IMR-90 (cell line): ENCODE measurements at regions not wholly inside any gene's neighbourhood (a gene's known extent, or its start where the extent isn't known, plus 50 kb on each side); places are given as distances from the start of the nearest gene placed in this dataset.
"Not testable (repeated sequence)": the region's sequence is repeated elsewhere in the genome, so short reads cannot be mapped to it uniquely, and the experiment has no call there.

Source experiments
- ATAC-seq: fragments of 200-7000 bp; cut with Tn5 transposase; 2 replicates; pipeline ENCODE4 v1.9.1; 2020; ENCODE audit warnings: low read depth, mild to moderate bottlenecking, moderate library complexity
- BruUV-seq: library from RNA; stranded (reverse); fragments of 400-500 nt; replicated peaks from 2 replicates; lab custom pipeline; 2021; lab: Mats Ljungman, UMichigan
- CTCF ChIA-PET: fragments of 300-600 bp; formaldehyde crosslinking; extraction: SDS; loops from one replicate; lab custom pipeline; 2021; ENCODE audit warnings: antibody characterized with exemption; lab: Yijun Ruan, JAX
- POLR2A ChIA-PET: fragments of 300-600 bp; sonication (Branson Sonifier 250); formaldehyde crosslinking; loops from one replicate; lab custom pipeline; 2022; ENCODE audit warnings: antibody characterized with exemption; ENCODE audit not compliant: unreplicated experiment; lab: Charles Lee
- DNase-seq: peaks from one replicate; pipeline ENCODE4 v3.0.0; 2013
- H2AFZ ChIP-seq: replicated peaks from 2 replicates; pipeline ENCODE3; 2013; ENCODE audit warnings: low read length, mild to moderate bottlenecking; ENCODE audit not compliant: poor library complexity
- H2AK5ac ChIP-seq: 2 replicates; pipeline ENCODE4 v1.6.1; 2013; ENCODE audit warnings: low read depth, low read length, inconsistent platforms
- H2AK9ac ChIP-seq: replicated peaks from 2 replicates; pipeline ENCODE3; 2013; ENCODE audit warnings: mild to moderate bottlenecking, low read depth, low read length, moderate library complexity; ENCODE audit not compliant: poor library complexity
- H2BK120ac ChIP-seq: 2 replicates; pipeline ENCODE4 v1.6.1; 2013; ENCODE audit warnings: low read depth, low read length, inconsistent platforms
- H2BK15ac ChIP-seq: 3 replicates; pipeline ENCODE4 v1.6.1; 2013; ENCODE audit warnings: low read depth, low read length, inconsistent platforms
- H2BK20ac ChIP-seq: 2 replicates; pipeline ENCODE4 v1.6.1; 2013; ENCODE audit warnings: low read depth, mild to moderate bottlenecking, inconsistent platforms, low read length, moderate library complexity
- H2BK5ac ChIP-seq: 2 replicates; pipeline ENCODE4 v1.6.1; 2013; ENCODE audit warnings: mild to moderate bottlenecking, low read depth, low read length, inconsistent platforms; ENCODE audit not compliant: poor library complexity, severe bottlenecking
- H3K14ac ChIP-seq: replicated peaks from 2 replicates; pipeline ENCODE4 v1.6.1; 2013; ENCODE audit warnings: low read depth, low read length, inconsistent platforms
- H3K18ac ChIP-seq: 2 replicates; pipeline ENCODE4 v1.6.1; 2013; ENCODE audit warnings: low read depth, low read length, control low read depth
- H3K23ac ChIP-seq: 2 replicates; pipeline ENCODE4 v1.6.1; 2013; ENCODE audit warnings: low read depth, low read length, inconsistent platforms
- H3K27ac ChIP-seq: 2 replicates; pipeline ENCODE4 v1.5.1; 2013; ENCODE audit warnings: mild to moderate bottlenecking, control low read depth, low read length; ENCODE audit not compliant: insufficient read depth
- H3K27me3 ChIP-seq: 2 replicates; pipeline ENCODE4 v1.6.1; 2013; ENCODE audit warnings: low read length; ENCODE audit not compliant: control insufficient read depth, insufficient read depth
- H3K36me3 ChIP-seq: 2 replicates; pipeline ENCODE4 v1.6.1; 2013; ENCODE audit warnings: low read length, mixed read lengths; ENCODE audit not compliant: control insufficient read depth, insufficient read depth
- H3K4ac ChIP-seq: 2 replicates; pipeline ENCODE4 v1.6.1; 2013; ENCODE audit warnings: low read depth, low read length, inconsistent platforms
- H3K4me1 ChIP-seq: 2 replicates; pipeline ENCODE4 v1.6.1; 2013; ENCODE audit warnings: low read length, mixed read lengths; ENCODE audit not compliant: control insufficient read depth, insufficient read depth
- H3K4me2 ChIP-seq: 2 replicates; pipeline ENCODE4 v1.6.1; 2013; ENCODE audit warnings: low read depth, mild to moderate bottlenecking, control low read depth, low read length, moderate library complexity
- H3K4me3 ChIP-seq: 2 replicates; pipeline ENCODE4 v1.5.1; 2013; ENCODE audit warnings: low read depth, mild to moderate bottlenecking, control low read depth, low read length, moderate library complexity; ENCODE audit not compliant: insufficient read depth
- H3K56ac ChIP-seq: 2 replicates; pipeline ENCODE4 v1.6.1; 2013; ENCODE audit warnings: low read length, inconsistent platforms; ENCODE audit not compliant: insufficient read depth; ENCODE audit errors: extremely low read depth
- H3K79me1 ChIP-seq, 2 experiments: 2 replicates each; pipeline ENCODE4 v1.6.1; 2013; ENCODE audit warnings: low read length in 2 of 2, inconsistent platforms in 1 of 2, low read depth in 1 of 2
- H3K9ac ChIP-seq: 2 replicates; pipeline ENCODE4 v1.6.1; 2013; ENCODE audit warnings: low read depth, low read length, control low read depth
- H3K9me1 ChIP-seq: 2 replicates; pipeline ENCODE4 v1.6.1; 2013; ENCODE audit warnings: low read length, inconsistent platforms; ENCODE audit not compliant: insufficient read depth
- H3K9me3 ChIP-seq: 2 replicates; pipeline ENCODE4 v1.6.1; 2013; ENCODE audit warnings: low read length; ENCODE audit not compliant: control insufficient read depth, insufficient read depth
- H4K20me1 ChIP-seq: 2 replicates; pipeline ENCODE4 v1.6.1; 2013; ENCODE audit warnings: low read length, inconsistent platforms; ENCODE audit not compliant: insufficient read depth
- H4K5ac ChIP-seq: 2 replicates; pipeline ENCODE4 v1.6.1; 2013; ENCODE audit warnings: mild to moderate bottlenecking, low read depth, low read length, control low read depth
- H4K8ac ChIP-seq, 2 experiments: 2 replicates each; pipeline ENCODE4 v1.6.1; 2013; ENCODE audit warnings: low read depth in 2 of 2, low read length in 2 of 2, control low read depth in 1 of 2, inconsistent platforms in 1 of 2
- H4K91ac ChIP-seq: 2 replicates; pipeline ENCODE4 v1.6.1; 2013; ENCODE audit warnings: low read depth, low read length, inconsistent platforms; ENCODE audit not compliant: insufficient read depth
- BHLHE40 ChIP-seq: fragments of 150-350 bp; IDR thresholded peaks from 2 replicates; pipeline ENCODE4 v1.6.1; 2016; ENCODE audit warnings: mild to moderate bottlenecking, low read depth, low read length
- WGBS, 2 experiments: methylation state at CpG; one replicate each; pipeline versions ENCODE4 v1.1.5 to v1.1.7; 2013; ENCODE audit warnings: missing lambda C conversion rate in 2 of 2; ENCODE audit not compliant: insufficient read length in 1 of 2; ENCODE audit errors: extremely low coverage in 2 of 2; 5-methylcytosine and 5-hydroxymethylcytosine counted together
- dilution Hi-C: fragments of 300-500 bp; cut with HindIII; formaldehyde crosslinking; loops from one replicate; pipeline ENCODE4 v1.14.3; 2018; ENCODE audit warnings: low sequenced_read_pairs; ENCODE audit not compliant: unreplicated experiment
- in situ Hi-C: fragments of 300-500 bp; cut with MboI; formaldehyde crosslinking; loops from 3 replicates; pipeline ENCODE4 v1.14.3; 2019; ENCODE audit warnings: low sequenced_read_pairs, inconsistent platforms, mixed read lengths
- intact Hi-C: fragments of 100-400 bp; cut with micrococcal nuclease; formaldehyde crosslinking; loops from 2 replicates; pipeline ENCODE4 v1.10.0; 2022

GRCh38 chr3:145915787-145916186 is 245.2 kb downstream of the PLOD2 start:
- no peak overlapping the region for H3K4me3 ChIP-seq
- no peak overlapping the region for H3K9ac ChIP-seq
- no peak overlapping the region for H3K4me2 ChIP-seq
- H2BK120ac ChIP-seq: no peak overlapping the region
- intact Hi-C loops (no loop called here), dilution Hi-C loops (no loop called here), in situ Hi-C loops (no loop called here)
- ChIA-PET POLR2A (no interaction called here), CTCF (no interaction called here)
- no peaks in the 10 kb centered on the region for H3K79me1 ChIP-seq
- H3K18ac ChIP-seq: no peak overlapping the region
- no peak overlapping the region for H3K4ac ChIP-seq
- TF ChIP-seq BHLHE40: no peak
- no peaks in the 10 kb centered on the region for H3K36me3 ChIP-seq
- no peak overlapping the region for H4K5ac ChIP-seq
- H2AFZ ChIP-seq: no peak overlapping the region
- H2AK5ac ChIP-seq: no peak overlapping the region
- H4K91ac ChIP-seq: no peak overlapping the region
- H3K9me3 ChIP-seq: no peaks in the 10 kb centered on the region; the same call in 1 of the 2 replicates
- no peaks in the 10 kb centered on the region for H3K4me1 ChIP-seq
- no peak overlapping the region for H2BK5ac ChIP-seq
- H3K56ac ChIP-seq: no peak overlapping the region
- H3K14ac ChIP-seq: no peak overlapping the region
- H3K23ac ChIP-seq: no peak overlapping the region
- no peak overlapping the region for H3K27ac ChIP-seq
- DNase-seq (no peak), ATAC-seq (no peak)
- no peaks in the 10 kb centered on the region for H3K9me1 ChIP-seq
- no CpG with 5 or more reads among the region's 3 CpGs for WGBS, 2 experiments
- H2BK15ac ChIP-seq: no peak overlapping the region
- no TSS peak for BruUV-seq
- H2BK20ac ChIP-seq: no peak overlapping the region
- H4K8ac ChIP-seq: no peak overlapping the region
- H3K27me3 ChIP-seq: no peaks in the 10 kb centered on the region
- H4K20me1 ChIP-seq: no peaks in the 10 kb centered on the region
- H2AK9ac ChIP-seq: no peak overlapping the region

GRCh38 chr3:145927736-145928135 is 233.2 kb downstream of the PLOD2 start:
- H3K23ac ChIP-seq, H2AK9ac ChIP-seq, H3K27ac ChIP-seq, BruUV-seq, H2AK5ac ChIP-seq, H3K27me3 ChIP-seq, H3K4ac ChIP-seq, H2AFZ ChIP-seq, CTCF ChIA-PET, H3K36me3 ChIP-seq, DNase-seq, H3K9me1 ChIP-seq, H2BK20ac ChIP-seq, POLR2A ChIA-PET, dilution Hi-C loops, H3K14ac ChIP-seq, in situ Hi-C loops, H3K79me1 ChIP-seq, H3K18ac ChIP-seq, intact Hi-C loops, H3K4me3 ChIP-seq, H2BK15ac ChIP-seq, H2BK5ac ChIP-seq, H3K56ac ChIP-seq, H2BK120ac ChIP-seq, H3K9me3 ChIP-seq, H3K9ac ChIP-seq, H3K4me1 ChIP-seq, H4K8ac ChIP-seq, ATAC-seq, H4K20me1 ChIP-seq, H4K91ac ChIP-seq, H4K5ac ChIP-seq, H3K4me2 ChIP-seq: not testable (repeated sequence)
- no CpG with 5 or more reads among the region's 21 CpGs for WGBS, 2 experiments
